ENCODE measurements at regions not wholly inside any gene's neighbourhood (a gene's known extent, or its start where the extent isn't known, plus 50 kb on each side); places are given as distances from the start of the nearest gene placed in this dataset.

GRCh38 chrX:25158635-25159034 is 142.9 kb upstream of the ARX start:
- in situ Hi-C loops (cut with MboI) (no loop called here), intact Hi-C loops (cut with micrococcal nuclease; ENCODE audit: unreplicated experiment) (no loop called here)
- H3K4me1 ChIP-seq (ENCODE audit: control insufficient read depth, insufficient read depth, low read length), result no peaks in the 10 kb centered on the region
- CTCF ChIA-PET, result interaction anchor here (2.1 kb wide), 1 partner anchor 14 kb away, joined by 9 read pairs; no protein-coding TSS in a partner anchor
- POLR2A ChIA-PET, result no interaction called here
- no peaks in the 10 kb centered on the region for H4K20me1 ChIP-seq (ENCODE audit: control insufficient read depth, insufficient read depth)
- no peak for ATAC-seq
- RAD21 ChIA-PET (ENCODE audit: unreplicated experiment), result no interaction called here
- H3K4me2 ChIP-seq (ENCODE audit: control insufficient read depth, insufficient read depth), result no peak overlapping the region
- BruUV-seq (replicated peaks), result no TSS peak
- no peaks in the 10 kb centered on the region for H3K9me3 ChIP-seq (replicated peaks; ENCODE audit: control insufficient read depth, insufficient read depth, low read length)
- no peaks in the 10 kb centered on the region for H3K36me3 ChIP-seq (ENCODE audit: control insufficient read depth in 2 of 2, insufficient read depth in 2 of 2, low read length in 1 of 2)
- TF ChIP-seq, protein P1, sequence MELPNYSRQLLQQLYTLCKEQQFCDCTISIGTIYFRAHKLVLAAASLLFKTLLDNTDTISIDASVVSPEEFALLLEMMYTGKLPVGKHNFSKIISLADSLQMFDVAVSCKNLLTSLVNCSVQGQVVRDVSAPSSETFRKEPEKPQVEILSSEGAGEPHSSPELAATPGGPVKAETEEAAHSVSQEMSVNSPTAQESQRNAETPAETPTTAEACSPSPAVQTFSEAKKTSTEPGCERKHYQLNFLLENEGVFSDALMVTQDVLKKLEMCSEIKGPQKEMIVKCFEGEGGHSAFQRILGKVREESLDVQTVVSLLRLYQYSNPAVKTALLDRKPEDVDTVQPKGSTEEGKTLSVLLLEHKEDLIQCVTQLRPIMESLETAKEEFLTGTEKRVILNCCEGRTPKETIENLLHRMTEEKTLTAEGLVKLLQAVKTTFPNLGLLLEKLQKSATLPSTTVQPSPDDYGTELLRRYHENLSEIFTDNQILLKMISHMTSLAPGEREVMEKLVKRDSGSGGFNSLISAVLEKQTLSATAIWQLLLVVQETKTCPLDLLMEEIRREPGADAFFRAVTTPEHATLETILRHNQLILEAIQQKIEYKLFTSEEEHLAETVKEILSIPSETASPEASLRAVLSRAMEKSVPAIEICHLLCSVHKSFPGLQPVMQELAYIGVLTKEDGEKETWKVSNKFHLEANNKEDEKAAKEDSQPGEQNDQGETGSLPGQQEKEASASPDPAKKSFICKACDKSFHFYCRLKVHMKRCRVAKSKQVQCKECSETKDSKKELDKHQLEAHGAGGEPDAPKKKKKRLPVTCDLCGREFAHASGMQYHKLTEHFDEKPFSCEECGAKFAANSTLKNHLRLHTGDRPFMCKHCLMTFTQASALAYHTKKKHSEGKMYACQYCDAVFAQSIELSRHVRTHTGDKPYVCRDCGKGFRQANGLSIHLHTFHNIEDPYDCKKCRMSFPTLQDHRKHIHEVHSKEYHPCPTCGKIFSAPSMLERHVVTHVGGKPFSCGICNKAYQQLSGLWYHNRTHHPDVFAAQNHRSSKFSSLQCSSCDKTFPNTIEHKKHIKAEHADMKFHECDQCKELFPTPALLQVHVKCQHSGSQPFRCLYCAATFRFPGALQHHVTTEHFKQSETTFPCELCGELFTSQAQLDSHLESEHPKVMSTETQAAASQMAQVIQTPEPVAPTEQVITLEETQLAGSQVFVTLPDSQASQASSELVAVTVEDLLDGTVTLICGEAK (IDR thresholded peaks at IDR 0.05; ENCODE audit: borderline replicate concordance), result no peak
- SMC1A ChIA-PET (ENCODE audit: uncharacterized antibody, unreplicated experiment), result no interaction called here
- no peak overlapping the region for H2AFZ ChIP-seq (ENCODE audit: control insufficient read depth, low read depth, low read length)
- WGBS (ENCODE audit: insufficient coverage, insufficient replicate concordance, low lambda C conversion rate, missing lambda C conversion rate), result 21% methylated on average over 2 of the region's 2 CpGs
- DNase-seq (ENCODE audit: low read depth, low spot score), result no peak
- no peak for FAIRE-seq
- H3K79me2 ChIP-seq (ENCODE audit: control insufficient read depth, insufficient read depth, low read length), result no peaks in the 10 kb centered on the region
- no peak overlapping the region for H3K9ac ChIP-seq (ENCODE audit: control insufficient read depth, insufficient read depth, low read length)
- H3K27me3 ChIP-seq (replicated peaks in 1 of 2; ENCODE audit: control insufficient read depth in 2 of 2, insufficient read depth in 2 of 2, low read length in 1 of 2), result no peaks in the 10 kb centered on the region; a peak in 1 of 4 replicates
- no peak overlapping the region for H3K27ac ChIP-seq (ENCODE audit: control insufficient read depth, insufficient read depth)
- no peak overlapping the region for H3K4me3 ChIP-seq

DNA sequence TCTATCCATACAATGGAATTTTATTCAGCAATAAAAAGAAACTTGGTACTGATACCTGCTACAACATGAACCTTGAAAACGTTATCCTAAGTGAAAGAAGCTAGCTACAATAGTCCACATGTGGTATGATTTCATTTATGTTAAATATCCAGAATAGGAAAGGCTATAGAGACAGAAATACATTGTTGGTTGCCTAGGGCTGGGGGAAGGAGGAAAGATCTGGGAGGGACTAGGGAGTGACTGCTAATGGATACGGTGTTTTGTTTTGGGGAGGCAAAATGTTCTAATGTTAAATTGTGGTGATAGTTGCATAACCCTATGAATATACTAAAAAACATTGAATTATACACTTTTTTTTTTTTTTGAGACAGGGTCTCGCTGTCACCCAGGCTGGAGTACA is 141.1 kb upstream of the ARX start:
- POLR2A ChIA-PET, result no interaction called here
- RAD21 ChIA-PET (ENCODE audit: unreplicated experiment), result no interaction called here
- TF ChIP-seq SMC3 (IDR thresholded peaks at IDR 0.05; ENCODE audit: borderline replicate concordance, low read length), result no peak
- no peak for TF ChIP-seq BCLAF1 (IDR thresholded peaks at IDR 0.05)
- TF ChIP-seq MAX (IDR thresholded peaks at IDR 0.05; ENCODE audit: low read depth, low read length), result no peak
- no peak for TF ChIP-seq CHD2 (IDR thresholded peaks at IDR 0.05; ENCODE audit: borderline replicate concordance, low read depth, low read length)
- TF ChIP-seq SMAD5 (IDR thresholded peaks at IDR 0.05; ENCODE audit: low read depth), result no peak
- no peak for TF ChIP-seq NR2F1 (conservative IDR thresholded peaks at IDR 0.05)
- no peak for TF ChIP-seq NFYA (IDR thresholded peaks at IDR 0.05; ENCODE audit: borderline replicate concordance, low read depth, low read length)
- TF ChIP-seq CBX3 (IDR thresholded peaks at IDR 0.05; ENCODE audit: borderline replicate concordance, low read depth), result no peak
- no peak for TF ChIP-seq PAX8 (IDR thresholded peaks at IDR 0.05)
- TF ChIP-seq POLR2AphosphoS5 (IDR thresholded peaks at IDR 0.05; ENCODE audit: low read length), result no peak
- TF ChIP-seq HDAC6 (IDR thresholded peaks at IDR 0.05; ENCODE audit: unreplicated experiment), result no peak

More for the DNA sequence above, 141.1 kb upstream of the ARX start:
- DNase-seq (ENCODE audit: low read depth, low spot score) (no peak), FAIRE-seq (no peak), ATAC-seq (no peak)
- WGBS (ENCODE audit: insufficient coverage, insufficient replicate concordance, low lambda C conversion rate, missing lambda C conversion rate), result 11% methylated on average over 3 of the region's 3 CpGs
- H3K4me3 ChIP-seq, result no peak overlapping the region
- no peak overlapping the region for H2AFZ ChIP-seq (ENCODE audit: control insufficient read depth, low read depth, low read length)
- H3K79me2 ChIP-seq (ENCODE audit: control insufficient read depth, insufficient read depth, low read length), result no peaks in the 10 kb centered on the region
- no peaks in the 10 kb centered on the region; a peak in 1 of 4 replicates for H3K27me3 ChIP-seq (replicated peaks in 1 of 2; ENCODE audit: control insufficient read depth in 2 of 2, insufficient read depth in 2 of 2, low read length in 1 of 2)
- no peaks in the 10 kb centered on the region for H3K9me3 ChIP-seq (replicated peaks; ENCODE audit: control insufficient read depth, insufficient read depth, low read length)
- ChIA-PET CTCF (no interaction called here), SMC1A (ENCODE audit: uncharacterized antibody, unreplicated experiment) (no interaction called here)
- no peak overlapping the region for H3K9ac ChIP-seq (ENCODE audit: control insufficient read depth, insufficient read depth, low read length)
- H3K36me3 ChIP-seq (ENCODE audit: control insufficient read depth in 2 of 2, insufficient read depth in 2 of 2, low read length in 1 of 2), result no peaks in the 10 kb centered on the region
- no TSS peak for BruUV-seq (replicated peaks)
- no peak overlapping the region for H3K27ac ChIP-seq (ENCODE audit: control insufficient read depth, insufficient read depth)
- intact Hi-C loops (cut with micrococcal nuclease; ENCODE audit: unreplicated experiment), result no loop called here
- in situ Hi-C loops (cut with MboI), result no loop called here
- H3K4me2 ChIP-seq (ENCODE audit: control insufficient read depth, insufficient read depth), result no peak overlapping the region
- H3K4me1 ChIP-seq (ENCODE audit: control insufficient read depth, insufficient read depth, low read length), result no peaks in the 10 kb centered on the region
- no peaks in the 10 kb centered on the region for H4K20me1 ChIP-seq (ENCODE audit: control insufficient read depth, insufficient read depth)
